ENCODE measurements at regions not wholly inside any gene's neighbourhood (a gene's known extent, or its start where the extent isn't known, plus 50 kb on each side); places are given as distances from the start of the nearest gene placed in this dataset.

- POLR2A ChIA-PET (ENCODE audit: partially characterized antibody): no interaction called here
- no peak overlapping the region for H2BK5ac ChIP-seq (ENCODE audit: low read depth, low read length)
Observed at GRCh38 chr7:46945328-46945727, 636.6 kb downstream of the TNS3 start.

More at GRCh38 chr7:46945328-46945727, 636.6 kb downstream of the TNS3 start:
- H3K36me3 ChIP-seq (ENCODE audit: control insufficient read depth in 2 of 4, insufficient read depth in 4 of 4, low read length in 3 of 4): no peaks in the 10 kb centered on the region
- no peak overlapping the region for H2BK120ac ChIP-seq (replicated peaks; ENCODE audit: low read depth, low read length)
- no peak for TF ChIP-seq EGR1 (IDR thresholded peaks at IDR 0.05; ENCODE audit: borderline replicate concordance, low read depth, low read length)
- TF ChIP-seq BACH1 (IDR thresholded peaks at IDR 0.05; ENCODE audit: low read length): no peak
- TF ChIP-seq CHD2 (IDR thresholded peaks at IDR 0.05; ENCODE audit: low read length): no peak
- no peak for TF ChIP-seq SUZ12 (IDR thresholded peaks at IDR 0.05; ENCODE audit: low read length)
- TF ChIP-seq RFX5 (IDR thresholded peaks at IDR 0.05; ENCODE audit: borderline replicate concordance, low read depth, low read length): no peak
- TF ChIP-seq NRF1 (IDR thresholded peaks at IDR 0.05; ENCODE audit: low read depth, low read length): no peak
- TF ChIP-seq JUND (IDR thresholded peaks at IDR 0.05; ENCODE audit: low read length): no peak
- TF ChIP-seq ATF3 (IDR thresholded peaks at IDR 0.05; ENCODE audit: insufficient read depth, low read depth, low read length): no peak
- no peak for TF ChIP-seq POLR2AphosphoS5 (IDR thresholded peaks at IDR 0.05; ENCODE audit: low read depth, low read length)
- no peak overlapping the region for H3K23ac ChIP-seq (ENCODE audit: insufficient read length)
- DNase-seq (ENCODE audit: low read depth in 1 of 2, low spot score in 2 of 2) (no peak), FAIRE-seq (no peak)
- no peak overlapping the region for H3K14ac ChIP-seq (ENCODE audit: insufficient read length)
- H3K4me3 ChIP-seq (ENCODE audit: extremely low read depth in 1 of 4, insufficient read depth in 2 of 4, low read depth in 3 of 4, low read length in 4 of 4): no peak overlapping the region
- CTCF ChIA-PET (ENCODE audit: partially characterized antibody): interaction anchor here (0.8 to 1.2 kb wide), 2 partner anchors 12 to 156 kb away, joined by 3 read pairs; no protein-coding TSS in a partner anchor
- H3K23me2 ChIP-seq (ENCODE audit: low read depth, low read length): no peaks in the 10 kb centered on the region; the same call in 1 of the 2 replicates
- H3K79me2 ChIP-seq (ENCODE audit: control insufficient read depth in 1 of 2, insufficient read depth in 2 of 2, low read length in 2 of 2): no peaks in the 10 kb centered on the region
- no peak overlapping the region for H3K4ac ChIP-seq (replicated peaks; ENCODE audit: insufficient read length, low read depth, low read length)
- H3K27me3 ChIP-seq (replicated peaks in 1 of 4; ENCODE audit: control insufficient read depth in 3 of 4, extremely low read depth in 1 of 4, insufficient read depth in 3 of 4, low read length in 3 of 4): no peaks in the 10 kb centered on the region
- H2BK12ac ChIP-seq (ENCODE audit: low read depth, low read length): no peak overlapping the region
- H3K4me2 ChIP-seq (ENCODE audit: insufficient read depth in 1 of 2, low read depth in 2 of 2, low read length in 2 of 2): no peak overlapping the region
- H3K9ac ChIP-seq (replicated peaks in 1 of 4; ENCODE audit: extremely low read depth in 1 of 4, low read depth in 3 of 4, low read length in 3 of 4): no peak overlapping the region
- no peak overlapping the region for H4K91ac ChIP-seq (replicated peaks; ENCODE audit: insufficient read length, low read length)
- H4K5ac ChIP-seq (ENCODE audit: insufficient read length, low read depth, low read length): no peak overlapping the region
- no peak overlapping the region for H3K56ac ChIP-seq (replicated peaks; ENCODE audit: insufficient read length, low read depth, low read length)
- H4K8ac ChIP-seq (ENCODE audit: extremely low read depth, insufficient read depth, low read length): no peak overlapping the region
- no peaks in the 10 kb centered on the region for H4K20me1 ChIP-seq (replicated peaks in 1 of 2; ENCODE audit: control insufficient read depth in 1 of 2, insufficient read depth in 2 of 2, low read length in 2 of 2)
- no peaks in the 10 kb centered on the region for H3K79me1 ChIP-seq (ENCODE audit: low read depth, low read length)
- no peak overlapping the region for H3K18ac ChIP-seq (ENCODE audit: extremely low read depth, low read length)
- H2BK15ac ChIP-seq (ENCODE audit: low read length): no peak overlapping the region
- no peak overlapping the region for H2AFZ ChIP-seq (ENCODE audit: low read length)
- no peak overlapping the region for H2AK5ac ChIP-seq (ENCODE audit: low read depth, low read length)
- no peaks in the 10 kb centered on the region for H3K9me3 ChIP-seq (ENCODE audit: insufficient read depth in 2 of 2, low read depth in 1 of 2, low read length in 1 of 2)
- H3K4me1 ChIP-seq (replicated peaks in 1 of 4; ENCODE audit: control insufficient read depth in 3 of 4, insufficient read depth in 4 of 4, low read length in 3 of 4): no peaks in the 10 kb centered on the region
- no peak overlapping the region for H3K27ac ChIP-seq (ENCODE audit: low read depth, low read length)
- H2BK20ac ChIP-seq (ENCODE audit: low read length): no peak overlapping the region

Measured in H1 (cell line).